ENCODE measurements at regions not wholly inside any gene's neighbourhood (a gene's known extent, or its start where the extent isn't known, plus 50 kb on each side); places are given as distances from the start of the nearest gene placed in this dataset.
"Not testable (repeated sequence)": the region's sequence is repeated elsewhere in the genome, so short reads cannot be mapped to it uniquely, and the experiment has no call there.

DNA sequence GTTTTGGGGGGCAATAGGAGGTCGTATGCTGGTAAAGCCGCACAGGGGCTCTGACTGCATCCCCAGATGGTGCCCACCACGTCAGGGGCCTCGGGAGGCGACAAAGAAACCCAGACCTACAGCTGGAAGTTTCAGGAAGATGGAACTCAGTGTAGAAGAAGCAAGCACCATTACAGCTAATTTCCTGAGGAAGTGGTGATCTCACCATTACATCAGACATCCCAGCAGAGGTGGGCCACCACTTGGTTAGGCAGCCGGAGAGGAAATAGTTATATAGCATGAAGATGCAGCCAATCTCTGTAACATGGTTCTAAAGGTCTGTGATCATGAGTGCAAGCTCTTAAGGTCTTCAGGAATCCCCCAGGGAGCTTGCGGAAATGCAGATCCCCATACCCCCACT is 127.3 kb upstream of the PCBD1 start:
- H3K36me3 ChIP-seq: no peaks in the 10 kb centered on the region
- no peak for DNase-seq (ENCODE audit: low spot score in 2 of 2)
- TF ChIP-seq, protein P1, sequence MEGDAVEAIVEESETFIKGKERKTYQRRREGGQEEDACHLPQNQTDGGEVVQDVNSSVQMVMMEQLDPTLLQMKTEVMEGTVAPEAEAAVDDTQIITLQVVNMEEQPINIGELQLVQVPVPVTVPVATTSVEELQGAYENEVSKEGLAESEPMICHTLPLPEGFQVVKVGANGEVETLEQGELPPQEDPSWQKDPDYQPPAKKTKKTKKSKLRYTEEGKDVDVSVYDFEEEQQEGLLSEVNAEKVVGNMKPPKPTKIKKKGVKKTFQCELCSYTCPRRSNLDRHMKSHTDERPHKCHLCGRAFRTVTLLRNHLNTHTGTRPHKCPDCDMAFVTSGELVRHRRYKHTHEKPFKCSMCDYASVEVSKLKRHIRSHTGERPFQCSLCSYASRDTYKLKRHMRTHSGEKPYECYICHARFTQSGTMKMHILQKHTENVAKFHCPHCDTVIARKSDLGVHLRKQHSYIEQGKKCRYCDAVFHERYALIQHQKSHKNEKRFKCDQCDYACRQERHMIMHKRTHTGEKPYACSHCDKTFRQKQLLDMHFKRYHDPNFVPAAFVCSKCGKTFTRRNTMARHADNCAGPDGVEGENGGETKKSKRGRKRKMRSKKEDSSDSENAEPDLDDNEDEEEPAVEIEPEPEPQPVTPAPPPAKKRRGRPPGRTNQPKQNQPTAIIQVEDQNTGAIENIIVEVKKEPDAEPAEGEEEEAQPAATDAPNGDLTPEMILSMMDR (IDR thresholded peaks at IDR 0.05): no peak
- no peaks in the 10 kb centered on the region for H3K27me3 ChIP-seq
- H3K4me1 ChIP-seq: no peaks in the 10 kb centered on the region
- no peaks in the 10 kb centered on the region for H3K9me3 ChIP-seq
- H3K27ac ChIP-seq: no peak overlapping the region
- intact Hi-C loops (cut with DNase I): no loop called here
- H3K4me3 ChIP-seq: no peak overlapping the region

DNA sequence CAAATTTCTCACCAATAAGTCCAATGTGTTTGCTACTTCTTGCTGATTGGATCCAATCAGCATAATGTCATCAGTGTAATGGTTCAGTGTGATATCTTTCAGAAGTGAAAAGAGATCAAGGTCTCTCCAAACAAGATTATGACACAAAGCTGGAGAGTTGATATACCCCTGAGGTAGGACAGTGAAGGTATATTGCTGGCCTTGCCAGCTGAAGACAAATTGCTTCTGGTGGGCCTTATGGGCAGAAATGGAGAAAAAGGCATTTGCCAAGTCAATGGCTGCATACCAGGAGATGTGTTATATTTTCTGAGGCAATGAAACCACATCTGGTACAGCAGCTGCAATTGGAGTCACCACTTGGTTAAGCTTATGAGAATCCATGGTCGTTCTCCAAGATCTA is 131.7 kb upstream of the PCBD1 start:
- H3K36me3 ChIP-seq; H3K27me3 ChIP-seq; intact Hi-C loops (cut with DNase I); H3K27ac ChIP-seq; H3K9me3 ChIP-seq; DNase-seq (ENCODE audit: low spot score in 2 of 2); H3K4me3 ChIP-seq; H3K4me1 ChIP-seq: not testable (repeated sequence)

DNA sequence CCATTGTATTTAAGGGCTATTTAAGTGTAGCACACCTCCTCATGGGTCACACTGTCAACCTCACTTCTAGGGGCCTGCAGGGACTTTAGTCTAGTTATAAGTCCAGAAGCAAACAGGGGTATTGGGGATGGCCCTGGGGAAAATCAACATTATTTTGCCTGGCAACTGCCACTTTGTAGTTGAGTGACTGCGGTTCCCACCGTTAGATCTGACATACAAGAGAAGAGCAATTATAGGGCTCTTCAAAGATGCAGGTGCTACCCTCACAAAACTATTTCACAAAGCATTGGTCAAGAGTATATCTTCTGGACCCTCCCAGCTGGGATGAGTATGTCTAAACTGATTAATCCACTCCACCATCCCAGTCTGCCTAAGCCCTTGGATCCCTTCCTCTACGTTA is 133.0 kb upstream of the PCBD1 start:
- Histone ChIP-seq H3K27me3 (no peaks in the 10 kb centered on the region), H3K4me1 (no peaks in the 10 kb centered on the region), H3K27ac (no peak overlapping the region), H3K9me3 (peaks cover 4 to 9% of the 10 kb centered on the region in 2 donors), H3K36me3 (no peaks in the 10 kb centered on the region), H3K4me3 (no peak overlapping the region)
- intact Hi-C loops (cut with DNase I): no loop called here
- TF ChIP-seq, protein P1 (IDR thresholded peaks at IDR 0.05): no peak
- DNase-seq (ENCODE audit: low spot score in 2 of 2): no peak

DNA sequence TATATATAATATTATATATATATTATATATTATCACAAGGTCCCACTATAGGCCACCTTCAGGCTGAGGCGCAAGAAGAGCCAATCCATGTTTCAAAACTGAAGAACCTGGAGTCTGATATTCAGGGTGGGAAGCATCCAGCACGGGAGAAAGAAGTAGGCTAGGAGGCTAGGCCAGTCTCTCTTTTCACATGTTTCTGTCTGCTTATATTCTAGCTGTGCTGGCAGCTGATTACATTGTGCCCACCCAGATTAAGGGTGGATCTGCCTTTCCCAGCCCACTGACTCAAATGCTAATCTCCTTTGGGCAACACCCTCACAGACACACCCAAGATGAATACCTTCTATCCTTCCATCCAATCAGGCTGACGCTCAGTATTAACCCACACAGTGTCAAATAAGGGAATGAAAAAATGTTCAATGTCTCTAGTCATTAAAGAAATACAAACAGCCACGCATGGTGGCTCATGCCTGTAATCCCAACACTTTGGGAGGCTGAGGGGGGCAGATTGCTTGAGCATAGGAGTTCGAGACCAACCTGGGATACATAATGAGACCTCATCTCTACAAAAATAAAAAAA is 135.4 kb upstream of the PCBD1 start:
- H3K27me3 ChIP-seq: no peaks in the 10 kb centered on the region
- intact Hi-C loops (cut with DNase I): no loop called here
- H3K27ac ChIP-seq: no peak overlapping the region
- DNase-seq (ENCODE audit: low spot score in 2 of 2): no peak
- H3K4me3 ChIP-seq: no peak overlapping the region
- TF ChIP-seq, protein P1 (IDR thresholded peaks at IDR 0.05): no peak
- peaks cover 4 to 9% of the 10 kb centered on the region in 2 donors for H3K9me3 ChIP-seq
- no peaks in the 10 kb centered on the region for H3K36me3 ChIP-seq
- no peaks in the 10 kb centered on the region for H3K4me1 ChIP-seq

DNA sequence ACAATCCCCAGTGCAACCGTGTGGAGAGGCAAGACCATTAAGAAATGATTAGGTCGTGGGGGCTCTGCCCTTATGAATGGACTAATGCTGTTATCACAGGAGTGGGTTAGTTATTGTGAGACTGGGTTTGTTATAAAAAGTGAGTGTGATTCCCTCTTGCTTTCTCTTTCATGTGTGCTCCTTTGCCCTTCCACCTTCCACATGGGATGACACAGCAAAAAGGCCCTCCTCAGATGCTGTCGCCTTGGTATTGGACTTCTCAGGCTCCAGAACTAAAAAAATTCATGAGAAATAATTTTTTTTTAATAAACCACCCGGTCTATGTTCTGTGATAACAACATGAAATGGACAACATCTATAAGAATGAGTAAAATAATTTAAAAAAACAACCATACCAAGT is 136.1 kb upstream of the PCBD1 start:
- Histone ChIP-seq H3K9me3 (peaks cover 4 to 9% of the 10 kb centered on the region in 2 donors), H3K4me3 (no peak overlapping the region), H3K36me3 (no peaks in the 10 kb centered on the region), H3K4me1 (no peaks in the 10 kb centered on the region), H3K27me3 (no peaks in the 10 kb centered on the region), H3K27ac (no peak overlapping the region)
- intact Hi-C loops (cut with DNase I): no loop called here
- DNase-seq (ENCODE audit: low spot score in 2 of 2): no peak
- TF ChIP-seq, protein P1 (IDR thresholded peaks at IDR 0.05): no peak

DNA sequence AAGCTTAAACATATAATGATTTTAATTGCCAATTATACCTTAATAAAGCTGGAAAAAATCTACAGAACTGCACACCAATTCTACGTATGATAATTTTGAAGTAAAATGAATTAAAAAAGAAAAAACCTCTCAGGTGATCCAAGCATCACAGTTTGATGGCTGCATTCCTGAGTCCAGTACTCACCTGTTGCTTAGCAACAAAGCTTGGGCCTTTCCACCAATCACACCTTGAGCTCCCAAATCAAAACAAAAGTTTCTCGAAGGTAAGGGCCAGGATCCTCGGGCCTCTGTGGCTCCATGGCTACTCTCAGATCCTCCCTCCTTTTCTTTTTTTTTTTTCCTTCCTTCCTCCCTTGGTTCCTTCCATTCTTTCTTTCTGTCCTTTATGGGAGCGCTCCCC is 137.2 kb upstream of the PCBD1 start:
- intact Hi-C loops (cut with DNase I): no loop called here
- TF ChIP-seq, protein P1 (IDR thresholded peaks at IDR 0.05): no peak
- no peak for DNase-seq (ENCODE audit: low spot score in 2 of 2)
- Histone ChIP-seq H3K27me3 (no peaks in the 10 kb centered on the region), H3K27ac (no peak overlapping the region), H3K36me3 (no peaks in the 10 kb centered on the region), H3K4me3 (no peak overlapping the region), H3K4me1 (no peaks in the 10 kb centered on the region), H3K9me3 (peaks cover 4 to 9% of the 10 kb centered on the region in 2 donors)
